ENCODE measurements at regions not wholly inside any gene's neighbourhood (a gene's known extent, or its start where the extent isn't known, plus 50 kb on each side); places are given as distances from the start of the nearest gene placed in this dataset.

DNA sequence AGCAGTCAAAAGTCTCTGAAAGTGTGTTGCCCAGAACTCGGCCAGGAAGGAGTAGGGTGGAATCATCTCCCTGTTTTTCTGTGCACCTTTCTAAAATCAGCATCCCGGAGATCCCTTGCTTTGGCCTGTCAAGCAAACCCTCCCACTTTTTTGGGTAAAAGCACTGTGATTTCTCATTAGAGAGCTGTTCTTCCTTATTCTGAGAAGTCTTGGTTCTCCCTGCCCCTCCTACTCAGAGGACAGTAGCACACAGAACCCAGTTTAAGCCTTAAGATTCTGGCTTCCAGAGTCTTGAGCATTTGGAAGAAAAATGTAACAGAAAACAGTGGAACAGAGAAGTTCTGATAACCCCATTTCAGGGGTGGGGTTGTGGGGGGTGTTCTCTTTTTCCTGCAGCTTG lies 52.6 kb upstream of the KATNAL1 start:
- Histone ChIP-seq H3K4me1 (no peaks in the 10 kb centered on the region), H3K27ac (no peak overlapping the region), H3K4me3 (no peak overlapping the region), H3K27me3 (no peaks in the 10 kb centered on the region), H3K36me3 (no peaks in the 10 kb centered on the region), H3K9me3 (no peaks in the 10 kb centered on the region)
- TF ChIP-seq EP300 (IDR thresholded peaks at IDR 0.05) = no peak
- TF ChIP-seq POLR2A (IDR thresholded peaks at IDR 0.05) = no peak
- TF ChIP-seq POLR2AphosphoS5 (IDR thresholded peaks at IDR 0.05) = no peak
- TF ChIP-seq, protein P1, sequence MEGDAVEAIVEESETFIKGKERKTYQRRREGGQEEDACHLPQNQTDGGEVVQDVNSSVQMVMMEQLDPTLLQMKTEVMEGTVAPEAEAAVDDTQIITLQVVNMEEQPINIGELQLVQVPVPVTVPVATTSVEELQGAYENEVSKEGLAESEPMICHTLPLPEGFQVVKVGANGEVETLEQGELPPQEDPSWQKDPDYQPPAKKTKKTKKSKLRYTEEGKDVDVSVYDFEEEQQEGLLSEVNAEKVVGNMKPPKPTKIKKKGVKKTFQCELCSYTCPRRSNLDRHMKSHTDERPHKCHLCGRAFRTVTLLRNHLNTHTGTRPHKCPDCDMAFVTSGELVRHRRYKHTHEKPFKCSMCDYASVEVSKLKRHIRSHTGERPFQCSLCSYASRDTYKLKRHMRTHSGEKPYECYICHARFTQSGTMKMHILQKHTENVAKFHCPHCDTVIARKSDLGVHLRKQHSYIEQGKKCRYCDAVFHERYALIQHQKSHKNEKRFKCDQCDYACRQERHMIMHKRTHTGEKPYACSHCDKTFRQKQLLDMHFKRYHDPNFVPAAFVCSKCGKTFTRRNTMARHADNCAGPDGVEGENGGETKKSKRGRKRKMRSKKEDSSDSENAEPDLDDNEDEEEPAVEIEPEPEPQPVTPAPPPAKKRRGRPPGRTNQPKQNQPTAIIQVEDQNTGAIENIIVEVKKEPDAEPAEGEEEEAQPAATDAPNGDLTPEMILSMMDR (IDR thresholded peaks at IDR 0.05) = no peak
- no peak for DNase-seq (ENCODE audit: low spot score in 2 of 2)
- 88% methylated on average over 2 of the region's 2 CpGs for WGBS

DNA sequence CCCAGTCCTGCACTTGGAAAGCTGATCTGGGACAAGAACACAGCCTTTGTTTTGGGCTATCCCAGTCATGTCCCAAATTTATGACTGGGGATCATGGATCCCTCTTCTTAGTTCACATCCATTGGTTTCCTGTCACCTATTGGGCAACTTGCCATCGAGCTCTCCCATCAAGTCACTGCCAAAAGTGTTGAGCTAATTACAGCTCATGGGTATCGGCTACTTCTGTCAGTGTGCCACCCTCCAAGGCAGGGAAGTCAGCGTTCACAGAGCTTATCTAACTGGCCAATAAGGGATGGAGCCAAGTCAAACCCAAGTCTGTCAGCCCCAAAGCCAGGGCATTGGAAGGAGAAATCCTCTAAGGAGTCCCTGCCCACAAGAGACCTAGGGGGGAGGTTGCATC lies 53.2 kb upstream of the KATNAL1 start:
- TF ChIP-seq EP300 (IDR thresholded peaks at IDR 0.05) (no peak), POLR2AphosphoS5 (IDR thresholded peaks at IDR 0.05) (no peak), POLR2A (IDR thresholded peaks at IDR 0.05) (no peak)
- TF ChIP-seq, protein P1 (IDR thresholded peaks at IDR 0.05) = no peak
- no peak for DNase-seq (ENCODE audit: low spot score in 2 of 2)
- Histone ChIP-seq H3K27ac (no peak overlapping the region), H3K4me3 (no peak overlapping the region), H3K36me3 (no peaks in the 10 kb centered on the region), H3K27me3 (no peaks in the 10 kb centered on the region), H3K4me1 (no peaks in the 10 kb centered on the region), H3K9me3 (no peaks in the 10 kb centered on the region)
- 73% methylated on average over 2 of the region's 3 CpGs for WGBS

DNA sequence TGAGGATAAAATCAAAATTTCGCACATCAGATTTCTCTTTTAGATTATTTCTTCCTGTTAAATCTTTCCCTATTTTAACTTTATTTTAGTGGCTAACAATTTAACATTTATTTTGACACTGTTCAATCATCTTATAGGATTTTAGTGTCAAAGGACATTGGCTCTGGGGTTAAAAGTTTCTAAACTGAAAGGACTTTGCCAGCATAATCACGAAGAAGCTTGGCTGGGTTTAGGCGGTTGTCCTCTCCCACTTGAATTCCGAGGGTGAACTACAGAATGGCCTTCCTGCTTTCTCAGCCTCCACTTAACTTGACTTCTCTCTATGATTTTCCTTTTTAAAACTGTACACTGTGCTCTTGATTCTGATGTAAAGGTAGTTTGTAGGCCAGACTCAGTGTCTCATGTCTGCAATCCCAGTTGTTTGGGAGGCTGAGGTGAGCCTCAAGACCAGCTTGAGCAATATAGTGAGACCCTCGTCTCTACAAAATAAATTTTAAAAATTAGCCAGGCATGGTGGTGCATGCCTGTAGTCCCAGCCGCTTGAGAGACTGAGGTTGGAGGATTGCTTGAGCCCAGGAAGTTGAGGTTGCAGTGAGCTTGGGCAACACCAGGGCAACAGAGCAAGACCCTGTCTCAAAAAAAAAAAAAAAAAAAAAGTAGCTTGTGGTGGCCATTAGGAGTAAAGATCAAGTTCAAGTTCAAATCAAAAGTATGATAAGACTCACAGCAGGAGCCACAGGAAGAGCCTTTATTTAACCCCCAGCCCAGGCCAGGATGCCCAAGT lies 54.8 kb upstream of the KATNAL1 start:
- no peaks in the 10 kb centered on the region for H3K9me3 ChIP-seq
- peak overlapping the region; percentile 15 for H3K27ac ChIP-seq
- H3K27me3 ChIP-seq = no peaks in the 10 kb centered on the region
- no peak for DNase-seq (ENCODE audit: low spot score in 2 of 2)
- H3K4me1 ChIP-seq = peaks cover 5% of the 10 kb centered on the region
- TF ChIP-seq EP300 (IDR thresholded peaks at IDR 0.05) = no peak
- TF ChIP-seq, protein P1 (IDR thresholded peaks at IDR 0.05) = no peak
- no peak for TF ChIP-seq POLR2AphosphoS5 (IDR thresholded peaks at IDR 0.05)
- no peak for TF ChIP-seq POLR2A (IDR thresholded peaks at IDR 0.05)
- WGBS = 78% methylated on average over 6 of the region's 6 CpGs
- H3K4me3 ChIP-seq = no peak overlapping the region
- H3K36me3 ChIP-seq = no peaks in the 10 kb centered on the region

DNA sequence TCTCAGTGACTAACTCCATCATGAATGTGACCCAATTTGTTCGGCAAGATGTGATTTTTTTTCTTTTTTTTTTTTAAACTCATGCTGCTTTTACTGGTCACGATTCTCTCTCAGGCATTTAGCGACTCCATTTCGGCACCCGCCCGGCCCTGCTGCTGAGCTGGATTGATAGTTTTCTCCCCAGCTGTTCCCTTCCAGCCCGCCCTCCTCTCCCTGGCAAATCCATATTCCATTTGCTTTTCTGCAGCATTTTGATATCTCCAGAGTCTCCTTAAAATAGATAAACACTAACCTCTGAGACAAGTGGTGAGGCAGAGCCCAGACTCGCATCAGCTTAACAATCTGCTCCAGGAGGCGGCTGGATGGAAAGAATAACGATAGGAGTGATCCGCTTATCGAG lies 55.5 kb upstream of the KATNAL1 start:
- no peaks in the 10 kb centered on the region for H3K9me3 ChIP-seq
- DNase-seq (ENCODE audit: low spot score in 2 of 2) = no peak
- TF ChIP-seq, protein P1 (IDR thresholded peaks at IDR 0.05) = no peak
- TF ChIP-seq POLR2AphosphoS5 (IDR thresholded peaks at IDR 0.05) (no peak), EP300 (IDR thresholded peaks at IDR 0.05) (no peak), POLR2A (IDR thresholded peaks at IDR 0.05) (no peak)
- H3K36me3 ChIP-seq = no peaks in the 10 kb centered on the region
- H3K4me1 ChIP-seq = peaks cover 5% of the 10 kb centered on the region
- H3K27ac ChIP-seq = no peak overlapping the region
- H3K4me3 ChIP-seq = no peak overlapping the region
- H3K27me3 ChIP-seq = no peaks in the 10 kb centered on the region
- WGBS = 79% methylated on average over 12 of the region's 12 CpGs

DNA sequence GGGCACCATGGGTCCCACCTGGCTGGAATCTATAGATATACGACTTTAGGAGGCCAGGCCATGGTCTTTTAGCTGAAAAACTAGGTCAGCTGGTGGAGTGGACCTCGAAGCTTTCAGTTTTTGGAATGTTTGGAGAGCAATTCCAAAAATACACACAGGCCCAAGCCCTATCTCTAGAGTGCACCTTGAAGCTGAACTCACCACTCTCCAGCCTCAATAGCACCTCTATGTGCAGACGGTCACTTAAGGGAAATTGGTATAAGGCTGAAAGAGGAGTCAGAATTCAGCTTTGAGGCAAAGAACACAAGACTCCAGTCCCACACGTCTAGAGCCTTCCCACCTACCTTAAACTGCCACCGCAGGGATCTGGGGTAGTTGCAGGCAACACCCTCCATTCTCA lies 56.4 kb upstream of the KATNAL1 start:
- H3K4me1 ChIP-seq = peaks cover 5% of the 10 kb centered on the region
- DNase-seq (ENCODE audit: low spot score in 2 of 2) = no peak
- no peak overlapping the region for H3K4me3 ChIP-seq
- no peak for TF ChIP-seq POLR2AphosphoS5 (IDR thresholded peaks at IDR 0.05)
- no peak for TF ChIP-seq POLR2A (IDR thresholded peaks at IDR 0.05)
- TF ChIP-seq, protein P1 (IDR thresholded peaks at IDR 0.05) = no peak
- TF ChIP-seq EP300 (IDR thresholded peaks at IDR 0.05) = no peak
- 94% methylated on average over 5 of the region's 5 CpGs for WGBS
- H3K36me3 ChIP-seq = no peaks in the 10 kb centered on the region
- H3K27me3 ChIP-seq = no peaks in the 10 kb centered on the region
- H3K27ac ChIP-seq = no peak overlapping the region
- no peaks in the 10 kb centered on the region for H3K9me3 ChIP-seq
